ENCODE measurements at regions not wholly inside any gene's neighbourhood (a gene's known extent, or its start where the extent isn't known, plus 50 kb on each side); places are given as distances from the start of the nearest gene placed in this dataset.
A peak's percentile ranks its signal among the peaks of the same experiment; 100 is the strongest.

GRCh38 chr3:177475356-177475665 is 278.0 kb upstream of the TBL1XR1 start:
- H3K36me3 ChIP-seq, result no peaks in the 10 kb centered on the region
- H3K4me3 ChIP-seq, result no peak overlapping the region
- no peak for DNase-seq
- H3K27me3 ChIP-seq, result no peaks in the 10 kb centered on the region
- TF ChIP-seq POLR2A (IDR thresholded peaks at IDR 0.05) (no peak), CTCF (IDR thresholded peaks at IDR 0.05) (no peak), EP300 (IDR thresholded peaks at IDR 0.05) (no peak)
- no peaks in the 10 kb centered on the region for H3K9me3 ChIP-seq
- intact Hi-C loops (cut with DNase I), result no loop called here
- 87 to 90% (median 88%) methylated on average over 5 of the region's 5 CpGs for WGBS, 3 donors
- H3K27ac ChIP-seq, result no peak overlapping the region
- peaks cover 3% of the 10 kb centered on the region for H3K4me1 ChIP-seq (ENCODE audit: insufficient read depth)

GRCh38 chr3:177476495-177476894 is 279.2 kb upstream of the TBL1XR1 start:
- Histone ChIP-seq H3K4me1 (ENCODE audit: insufficient read depth) (peaks cover 3% of the 10 kb centered on the region), H3K27me3 (no peaks in the 10 kb centered on the region), H3K27ac (no peak overlapping the region), H3K36me3 (no peaks in the 10 kb centered on the region), H3K9me3 (no peaks in the 10 kb centered on the region), H3K4me3 (no peak overlapping the region)
- 95 to 97% (median 96%) methylated on average over 7 of the region's 7 CpGs for WGBS, 3 donors
- DNase-seq, result no peak
- intact Hi-C loops (cut with DNase I), result no loop called here
- TF ChIP-seq CTCF (IDR thresholded peaks at IDR 0.05) (no peak), EP300 (IDR thresholded peaks at IDR 0.05) (no peak), POLR2A (IDR thresholded peaks at IDR 0.05) (no peak)

- WGBS, 3 donors, result 93 to 99% (median 96%) methylated on average over 6 of the region's 6 CpGs
- no peak overlapping the region for H3K27ac ChIP-seq
- no peak overlapping the region for H3K4me3 ChIP-seq
- TF ChIP-seq POLR2A (IDR thresholded peaks at IDR 0.05) (no peak), CTCF (IDR thresholded peaks at IDR 0.05) (no peak), EP300 (IDR thresholded peaks at IDR 0.05) (no peak)
- H3K4me1 ChIP-seq (ENCODE audit: insufficient read depth), result peaks cover 3% of the 10 kb centered on the region
- H3K9me3 ChIP-seq, result no peaks in the 10 kb centered on the region
- intact Hi-C loops (cut with DNase I), result no loop called here
- H3K27me3 ChIP-seq, result no peaks in the 10 kb centered on the region
- no peak for DNase-seq
- no peaks in the 10 kb centered on the region for H3K36me3 ChIP-seq
Measured at GRCh38 chr3:177476921-177477435, 279.7 kb upstream of the TBL1XR1 start.

GRCh38 chr3:177478170-177478867 is 281.0 kb upstream of the TBL1XR1 start:
- TF ChIP-seq POLR2A (IDR thresholded peaks at IDR 0.05), result no peak
- TF ChIP-seq EP300 (IDR thresholded peaks at IDR 0.05), result no peak
- TF ChIP-seq CTCF (IDR thresholded peaks at IDR 0.05), result no peak
- Histone ChIP-seq H3K4me1 (ENCODE audit: insufficient read depth) (peaks cover 3% of the 10 kb centered on the region), H3K4me3 (no peak overlapping the region), H3K36me3 (no peaks in the 10 kb centered on the region), H3K27ac (no peak overlapping the region), H3K27me3 (no peaks in the 10 kb centered on the region), H3K9me3 (no peaks in the 10 kb centered on the region)
- DNase-seq, result peak in 1 of 5 donors; percentile 13
- intact Hi-C loops (cut with DNase I), result no loop called here
- WGBS, 3 donors, result 2 to 6% (median 4%) methylated on average over 4 of the region's 4 CpGs

All from ovary (tissue), 7 donors.